ENCODE measurements at regions not wholly inside any gene's neighbourhood (a gene's known extent, or its start where the extent isn't known, plus 50 kb on each side); places are given as distances from the start of the nearest gene placed in this dataset.
A peak's percentile ranks its signal among the peaks of the same experiment; 100 is the strongest.
"Not testable (repeated sequence)": the region's sequence is repeated elsewhere in the genome, so short reads cannot be mapped to it uniquely, and the experiment has no call there.

GRCh38 chr3:27661797-27662196 is 60.3 kb downstream of the EOMES start:
- DNase-seq: no peak

GRCh38 chr3:27659279-27660021 is 62.7 kb downstream of the EOMES start:
- DNase-seq: peak; percentile 18

GRCh38 chr3:27658741-27659140 is 63.4 kb downstream of the EOMES start:
- DNase-seq: no peak

- no peak for DNase-seq
These were observed 64.3 kb downstream of the EOMES start for GRCh38 chr3:27657871-27658270.

GRCh38 chr3:27657404-27657803 is 64.7 kb downstream of the EOMES start:
- DNase-seq: no peak

GRCh38 chr3:27656790-27657189 is 65.3 kb downstream of the EOMES start:
- no peak for DNase-seq

GRCh38 chr3:27655547-27655946 is 66.6 kb downstream of the EOMES start:
- DNase-seq: no peak

- DNase-seq: no peak
These were observed 68.1 kb downstream of the EOMES start for GRCh38 chr3:27653803-27654558.

GRCh38 chr3:27649277-27649676 is 72.8 kb downstream of the EOMES start:
- no peak for DNase-seq

- no peak for DNase-seq
These were observed 75.2 kb downstream of the EOMES start for GRCh38 chr3:27646896-27647295.

- no peak for DNase-seq
These were observed 77.2 kb downstream of the EOMES start for GRCh38 chr3:27644941-27645340.

GRCh38 chr3:27643355-27643754 is 78.8 kb downstream of the EOMES start:
- DNase-seq: no peak

- DNase-seq: no peak
These were observed 79.3 kb downstream of the EOMES start for GRCh38 chr3:27642796-27643195.

- no peak for DNase-seq
These were observed 80.1 kb downstream of the EOMES start for GRCh38 chr3:27641888-27642601.

GRCh38 chr3:27641271-27641800 is 80.8 kb downstream of the EOMES start:
- no peak for DNase-seq

- DNase-seq: no peak
These were observed 82.9 kb downstream of the EOMES start for GRCh38 chr3:27639271-27639670.

GRCh38 chr3:27638594-27638993 is 83.5 kb downstream of the EOMES start:
- no peak for DNase-seq

GRCh38 chr3:27637346-27637995 is 84.7 kb downstream of the EOMES start:
- DNase-seq: no peak

- not testable (repeated sequence) for DNase-seq
These were observed 87.1 kb downstream of the EOMES start for GRCh38 chr3:27635006-27635405.

GRCh38 chr3:27633224-27633545 is 88.9 kb downstream of the EOMES start:
- no peak for DNase-seq

GRCh38 chr3:27632431-27633223 is 89.5 kb downstream of the EOMES start:
- DNase-seq: peak; percentile 71

Measured in muscle of arm (tissue), 1 donor.